Coronary artery (tissue), 2 donors: ENCODE measurements at regions not wholly inside any gene's neighbourhood (a gene's known extent, or its start where the extent isn't known, plus 50 kb on each side); places are given as distances from the start of the nearest gene placed in this dataset.

Experiments
- DNase-seq: peaks from one replicate; pipeline ENCODE4 v3.0.0-alpha.2; 2017; ENCODE audit warnings: low spot score
- H3K27ac ChIP-seq, 2 donors: fragments of 200-600 bp; sonication (generic); one replicate each; pipeline ENCODE4 v1.5.1; 2016 to 2019
- H3K4me3 ChIP-seq: fragments of 200-600 bp; sonication (generic); 2 replicates; pipeline ENCODE4 v1.5.1; 2016; ENCODE audit warnings: mild to moderate bottlenecking, moderate library complexity
- CTCF ChIP-seq: fragments of 200-600 bp; sonication (generic); IDR thresholded peaks from one replicate; pipeline ENCODE4 v1.5.1; 2019; ENCODE audit warnings: antibody characterized with exemption

GRCh38 chr1:18560692-18561091 lies 70.0 kb upstream of the PAX7 start:
- no peak overlapping the region for H3K27ac ChIP-seq
- no peak overlapping the region for H3K4me3 ChIP-seq
- DNase-seq = no peak
- no peak for TF ChIP-seq CTCF

- Histone ChIP-seq H3K27ac (no peak overlapping the region), H3K4me3 (no peak overlapping the region)
- TF ChIP-seq CTCF = no peak
- no peak for DNase-seq
These were observed 68.7 kb upstream of the PAX7 start for GRCh38 chr1:18561967-18562366.

GRCh38 chr1:18564676-18565075 lies 66.0 kb upstream of the PAX7 start:
- no peak for DNase-seq
- Histone ChIP-seq H3K4me3 (no peak overlapping the region), H3K27ac (no peak overlapping the region)
- TF ChIP-seq CTCF = no peak

GRCh38 chr1:18565321-18565720 lies 65.3 kb upstream of the PAX7 start:
- TF ChIP-seq CTCF = no peak
- Histone ChIP-seq H3K27ac (no peak overlapping the region), H3K4me3 (no peak overlapping the region)
- DNase-seq = no peak

- Histone ChIP-seq H3K27ac (no peak overlapping the region), H3K4me3 (no peak overlapping the region)
- no peak for DNase-seq
- TF ChIP-seq CTCF = no peak
These were observed 62.2 kb upstream of the PAX7 start for GRCh38 chr1:18568489-18568888.

- DNase-seq = no peak
- no peak overlapping the region for H3K27ac ChIP-seq
- no peak for TF ChIP-seq CTCF
These were observed 61.4 kb upstream of the PAX7 start for GRCh38 chr1:18569251-18569650.

GRCh38 chr1:18569811-18570545 lies 60.7 kb upstream of the PAX7 start:
- TF ChIP-seq CTCF = no peak
- Histone ChIP-seq H3K4me3 (no peak overlapping the region), H3K27ac (no peak overlapping the region)
- DNase-seq = no peak

More at GRCh38 chr1:18569251-18569650, 61.4 kb upstream of the PAX7 start:
- no peak overlapping the region for H3K4me3 ChIP-seq
